SJCRH30 (cell line): ENCODE measurements at regions not wholly inside any gene's neighbourhood (a gene's known extent, or its start where the extent isn't known, plus 50 kb on each side); places are given as distances from the start of the nearest gene placed in this dataset.

ENCODE experiments used
- DNase-seq, 2 experiments: peaks; one replicate each; pipeline ENCODE4 v3.0.0-alpha.2; 2015 to 2020
- H3K27ac ChIP-seq: fragments of 250-450 bp; sonication (Bioruptor Pico); 2 replicates; pipeline ENCODE4 v1.5.1; 2020; ENCODE audit warnings: mild to moderate bottlenecking, moderate library complexity
- H3K27me3 ChIP-seq: fragments of 250-450 bp; sonication (Bioruptor Pico); 2 replicates; pipeline ENCODE4 v1.5.1; 2020; ENCODE audit warnings: mild to moderate bottlenecking, moderate library complexity
- H3K36me3 ChIP-seq: fragments of 250-450 bp; sonication (Bioruptor Pico); 2 replicates; pipeline ENCODE4 v1.5.1; 2020; ENCODE audit warnings: mild to moderate bottlenecking, moderate library complexity
- H3K4me1 ChIP-seq: fragments of 250-450 bp; sonication (Bioruptor Pico); 2 replicates; pipeline ENCODE4 v1.5.1; 2020; ENCODE audit warnings: mild to moderate bottlenecking, moderate library complexity
- H3K4me3 ChIP-seq: fragments of 250-450 bp; sonication (Bioruptor Pico); 2 replicates; pipeline ENCODE4 v1.5.1; 2020; ENCODE audit warnings: mild to moderate bottlenecking, moderate library complexity
- H3K9me3 ChIP-seq: fragments of 250-450 bp; sonication (Bioruptor Pico); replicated peaks from 2 replicates; pipeline ENCODE4 v1.5.1; 2020; ENCODE audit warnings: mild to moderate bottlenecking, moderate library complexity

- H3K4me3 ChIP-seq, result no peak overlapping the region
- no peak overlapping the region for H3K27ac ChIP-seq
- H3K27me3 ChIP-seq, result no peaks in the 10 kb centered on the region
- no peak for DNase-seq
- H3K36me3 ChIP-seq, result no peaks in the 10 kb centered on the region
- H3K9me3 ChIP-seq, result no peaks in the 10 kb centered on the region; the same call in 1 of the 2 replicates
- H3K4me1 ChIP-seq, result no peaks in the 10 kb centered on the region; the same call in 1 of the 2 replicates
Observed at GRCh38 chr2:226064932-226065570, 665.5 kb downstream of the NYAP2 start.

GRCh38 chr2:226063704-226064440, 664.4 kb downstream of the NYAP2 start:
- Histone ChIP-seq H3K9me3 (no peaks in the 10 kb centered on the region; the same call in 1 of the 2 replicates), H3K4me3 (no peak overlapping the region), H3K27me3 (no peaks in the 10 kb centered on the region), H3K27ac (no peak overlapping the region), H3K36me3 (no peaks in the 10 kb centered on the region), H3K4me1 (no peaks in the 10 kb centered on the region; the same call in 1 of the 2 replicates)
- no peak for DNase-seq

- Histone ChIP-seq H3K36me3 (no peaks in the 10 kb centered on the region), H3K4me3 (no peak overlapping the region), H3K27ac (no peak overlapping the region), H3K9me3 (no peaks in the 10 kb centered on the region; the same call in 1 of the 2 replicates), H3K4me1 (no peaks in the 10 kb centered on the region; the same call in 1 of the 2 replicates), H3K27me3 (no peaks in the 10 kb centered on the region)
- no peak for DNase-seq
Observed at GRCh38 chr2:226059961-226060627, 660.6 kb downstream of the NYAP2 start.

- H3K9me3 ChIP-seq, result no peaks in the 10 kb centered on the region
- H3K36me3 ChIP-seq, result no peaks in the 10 kb centered on the region
- H3K4me1 ChIP-seq, result no peaks in the 10 kb centered on the region
- DNase-seq, result no peak
- H3K27ac ChIP-seq, result no peak overlapping the region
- no peaks in the 10 kb centered on the region for H3K27me3 ChIP-seq
- no peak overlapping the region for H3K4me3 ChIP-seq
Observed at GRCh38 chr2:226057914-226058313, 658.4 kb downstream of the NYAP2 start.

GRCh38 chr2:226057365-226057764, 657.9 kb downstream of the NYAP2 start:
- Histone ChIP-seq H3K27ac (no peak overlapping the region), H3K4me1 (no peaks in the 10 kb centered on the region), H3K9me3 (no peaks in the 10 kb centered on the region), H3K4me3 (no peak overlapping the region), H3K27me3 (no peaks in the 10 kb centered on the region), H3K36me3 (no peaks in the 10 kb centered on the region)
- no peak for DNase-seq

GRCh38 chr2:226052772-226053416, 653.4 kb downstream of the NYAP2 start:
- H3K9me3 ChIP-seq, result peaks cover 8% of the 10 kb centered on the region; the same call in 1 of the 2 replicates
- no peak for DNase-seq
- no peak overlapping the region for H3K4me3 ChIP-seq
- H3K27me3 ChIP-seq, result no peaks in the 10 kb centered on the region
- peaks cover 4% of the 10 kb centered on the region; the same call in 1 of the 2 replicates for H3K4me1 ChIP-seq
- no peaks in the 10 kb centered on the region for H3K36me3 ChIP-seq
- no peak overlapping the region for H3K27ac ChIP-seq

- Histone ChIP-seq H3K4me1 (peaks cover 4% of the 10 kb centered on the region; the same call in 1 of the 2 replicates), H3K27ac (no peak overlapping the region), H3K36me3 (no peaks in the 10 kb centered on the region), H3K4me3 (no peak overlapping the region), H3K9me3 (peaks cover 8% of the 10 kb centered on the region; the same call in 1 of the 2 replicates), H3K27me3 (no peaks in the 10 kb centered on the region)
- DNase-seq, result no peak
Observed at GRCh38 chr2:226050822-226051221, 651.3 kb downstream of the NYAP2 start.

GRCh38 chr2:226048611-226049010, 649.1 kb downstream of the NYAP2 start:
- Histone ChIP-seq H3K4me3 (no peak overlapping the region), H3K4me1 (peaks cover 4% of the 10 kb centered on the region; the same call in 1 of the 2 replicates), H3K27ac (no peak overlapping the region), H3K36me3 (no peaks in the 10 kb centered on the region), H3K27me3 (no peaks in the 10 kb centered on the region), H3K9me3 (peaks cover 8% of the 10 kb centered on the region; the same call in 1 of the 2 replicates)
- peak; percentile 48 to 67 for DNase-seq

- Histone ChIP-seq H3K27me3 (no peaks in the 10 kb centered on the region), H3K36me3 (no peaks in the 10 kb centered on the region), H3K9me3 (no peaks in the 10 kb centered on the region), H3K4me3 (no peak overlapping the region), H3K27ac (no peak overlapping the region), H3K4me1 (peaks cover 4% of the 10 kb centered on the region; the same call in 1 of the 2 replicates)
- DNase-seq, result no peak
Observed at GRCh38 chr2:226045080-226045479, 645.6 kb downstream of the NYAP2 start.

- no peaks in the 10 kb centered on the region for H3K36me3 ChIP-seq
- H3K27me3 ChIP-seq, result no peaks in the 10 kb centered on the region
- DNase-seq, result no peak
- H3K4me1 ChIP-seq, result no peaks in the 10 kb centered on the region
- no peaks in the 10 kb centered on the region for H3K9me3 ChIP-seq
- no peak overlapping the region for H3K4me3 ChIP-seq
- H3K27ac ChIP-seq, result no peak overlapping the region
Observed at GRCh38 chr2:226040344-226040900, 640.9 kb downstream of the NYAP2 start.

- peaks cover under 1% of the 10 kb centered on the region; the same call in 1 of the 2 replicates for H3K4me1 ChIP-seq
- H3K27me3 ChIP-seq, result no peaks in the 10 kb centered on the region
- no peak overlapping the region for H3K27ac ChIP-seq
- no peaks in the 10 kb centered on the region for H3K36me3 ChIP-seq
- no peaks in the 10 kb centered on the region for H3K9me3 ChIP-seq
- no peak overlapping the region for H3K4me3 ChIP-seq
- no peak for DNase-seq
Observed at GRCh38 chr2:226037526-226037925, 638.0 kb downstream of the NYAP2 start.

GRCh38 chr2:226031647-226032501, 632.4 kb downstream of the NYAP2 start:
- H3K36me3 ChIP-seq, result no peaks in the 10 kb centered on the region
- H3K9me3 ChIP-seq, result no peaks in the 10 kb centered on the region
- peaks cover 7% of the 10 kb centered on the region; the same call in 1 of the 2 replicates for H3K4me1 ChIP-seq
- no peaks in the 10 kb centered on the region for H3K27me3 ChIP-seq
- DNase-seq, result peak; percentile 9 to 41
- H3K4me3 ChIP-seq, result peak overlapping the region; percentile 71
- H3K27ac ChIP-seq, result peak overlapping the region; percentile 92

GRCh38 chr2:226030788-226031646, 631.5 kb downstream of the NYAP2 start:
- Histone ChIP-seq H3K27ac (peak overlapping the region; percentile 92), H3K9me3 (no peaks in the 10 kb centered on the region), H3K4me1 (peaks cover 7% of the 10 kb centered on the region; the same call in 1 of the 2 replicates), H3K27me3 (no peaks in the 10 kb centered on the region), H3K36me3 (no peaks in the 10 kb centered on the region), H3K4me3 (peak overlapping the region; percentile 71)
- peak; percentile 90 to 93 for DNase-seq
